GM19397 (cell line): ENCODE measurements at regions not wholly inside any gene's neighbourhood (a gene's known extent, or its start where the extent isn't known, plus 50 kb on each side); places are given as distances from the start of the nearest gene placed in this dataset.
A peak's percentile ranks its signal among the peaks of the same experiment; 100 is the strongest.

Experiments used
- ATAC-seq: cut with Tn5 transposase; IDR thresholded peaks from one replicate; pipeline ENCODE4 v1.9.1; 2021; ENCODE audit warnings: mild to moderate bottlenecking, moderate library complexity; ENCODE audit not compliant: unreplicated experiment

- ATAC-seq: peak; percentile 86
These were observed 51.2 kb upstream of the CDH5 start for GRCh38 chr16:66315210-66315825.

DNA sequence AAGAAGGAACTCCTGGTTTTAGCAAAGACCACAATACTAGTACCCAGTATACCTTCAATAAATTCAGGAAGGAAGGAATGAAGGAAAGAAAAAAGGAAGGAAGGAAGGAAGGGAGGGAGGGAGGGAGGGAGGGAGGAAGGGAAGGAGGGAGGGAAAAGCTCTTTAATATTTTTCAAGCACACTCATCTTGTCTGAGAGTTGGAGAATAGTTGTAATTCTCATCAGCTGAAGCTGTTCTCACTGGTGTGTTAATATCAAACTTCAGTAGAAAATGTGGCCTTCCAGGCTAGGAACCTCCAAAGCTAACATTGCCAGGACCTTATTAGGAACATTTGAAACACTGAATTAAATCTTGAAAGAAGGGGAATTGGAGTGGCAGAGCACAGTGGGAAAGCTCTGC is 55.2 kb upstream of the CDH5 start:
- no peak for ATAC-seq

GRCh38 chr16:66309215-66309807 is 57.2 kb upstream of the CDH5 start:
- no peak for ATAC-seq

- no peak for ATAC-seq
These were observed 58.4 kb upstream of the CDH5 start for GRCh38 chr16:66308096-66308495.

GRCh38 chr16:66306366-66307150 is 59.9 kb upstream of the CDH5 start:
- ATAC-seq: no peak

GRCh38 chr16:66304961-66305360 is 61.5 kb upstream of the CDH5 start:
- ATAC-seq: no peak

- no peak for ATAC-seq
These were observed 62.3 kb upstream of the CDH5 start for GRCh38 chr16:66304151-66304550.

DNA sequence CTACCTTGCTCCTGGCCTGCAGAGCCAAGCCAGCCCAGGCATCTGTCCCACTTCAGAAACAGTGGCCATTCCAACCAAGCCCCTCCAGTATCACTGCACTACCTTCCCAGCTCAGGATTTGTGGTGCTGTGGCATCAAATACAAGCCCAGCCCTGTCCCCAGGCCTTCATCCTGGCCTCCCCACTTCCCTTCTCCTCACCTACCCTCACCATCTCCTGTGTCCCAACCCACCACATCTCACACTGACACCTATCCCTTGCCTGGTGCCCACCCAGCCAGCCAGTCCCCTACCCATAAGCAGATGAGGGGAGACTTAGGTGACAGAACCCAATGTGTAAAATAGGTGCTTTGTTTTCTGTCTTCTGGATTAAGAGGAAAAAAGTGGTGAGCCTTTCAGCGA is 66.0 kb upstream of the CDH5 start:
- no peak for ATAC-seq

DNA sequence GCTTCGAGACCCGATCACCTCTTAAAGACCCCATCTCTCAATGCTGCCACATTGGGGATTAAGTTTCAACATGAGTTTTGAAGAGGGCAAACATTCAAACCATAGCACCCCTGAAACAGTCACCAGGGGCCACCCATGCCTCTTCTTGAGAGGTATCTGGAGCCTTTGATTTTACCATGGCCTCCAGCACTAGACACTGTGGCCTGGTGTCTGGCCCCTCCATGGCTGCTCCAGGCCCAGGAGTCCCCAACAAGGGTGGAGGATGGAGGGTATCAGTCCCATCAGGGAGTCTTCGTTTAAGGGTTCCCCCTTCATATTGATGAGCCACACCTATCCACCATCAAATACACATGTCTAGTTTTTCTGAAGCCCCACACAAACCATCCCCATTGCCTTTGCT is 66.5 kb upstream of the CDH5 start:
- no peak for ATAC-seq

GRCh38 chr16:66299349-66299748 is 67.1 kb upstream of the CDH5 start:
- ATAC-seq: no peak

- ATAC-seq: no peak
These were observed 67.8 kb upstream of the CDH5 start for GRCh38 chr16:66298571-66299120.

DNA sequence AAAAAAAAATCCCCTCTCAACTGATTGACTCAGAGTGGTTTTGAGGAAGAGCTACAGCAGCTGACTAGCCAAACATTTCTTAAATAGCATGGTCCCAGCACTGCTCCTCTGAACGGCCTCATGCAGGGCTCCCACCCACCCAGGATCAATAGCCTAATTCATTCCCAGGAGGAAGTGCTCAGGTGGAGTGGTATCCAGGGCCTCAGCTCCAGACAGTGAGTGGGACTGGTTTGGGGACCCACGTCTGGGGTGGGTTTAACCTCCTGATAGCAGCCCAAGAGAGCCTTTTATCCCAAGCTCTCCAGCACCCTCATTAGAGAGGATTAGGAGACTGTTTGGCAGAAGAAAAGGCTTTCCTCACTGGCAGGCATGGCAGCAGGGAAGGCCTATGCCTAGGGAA is 68.5 kb upstream of the CDH5 start:
- ATAC-seq: no peak

DNA sequence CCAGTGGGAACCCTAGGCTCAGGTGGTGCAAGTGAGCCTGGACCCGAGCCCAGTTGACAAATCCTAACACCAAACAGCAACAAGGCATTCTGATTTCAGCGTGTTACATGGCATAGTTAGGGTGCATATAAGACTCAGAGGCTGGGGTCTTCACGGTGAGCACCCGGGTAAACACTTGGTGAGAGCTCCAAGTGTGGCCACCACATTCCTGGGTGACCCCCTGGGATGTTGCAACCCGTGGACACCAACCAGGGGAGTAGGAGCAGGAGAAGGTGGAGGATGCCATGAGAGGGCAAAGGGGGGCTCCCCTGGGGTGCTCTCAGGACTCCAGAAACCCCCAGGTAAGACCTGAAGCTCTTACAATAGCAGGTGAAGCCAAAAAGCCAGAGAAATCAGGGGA is 69.9 kb upstream of the CDH5 start:
- no peak for ATAC-seq

GRCh38 chr16:66295761-66296546 is 70.5 kb upstream of the CDH5 start:
- ATAC-seq: no peak

DNA sequence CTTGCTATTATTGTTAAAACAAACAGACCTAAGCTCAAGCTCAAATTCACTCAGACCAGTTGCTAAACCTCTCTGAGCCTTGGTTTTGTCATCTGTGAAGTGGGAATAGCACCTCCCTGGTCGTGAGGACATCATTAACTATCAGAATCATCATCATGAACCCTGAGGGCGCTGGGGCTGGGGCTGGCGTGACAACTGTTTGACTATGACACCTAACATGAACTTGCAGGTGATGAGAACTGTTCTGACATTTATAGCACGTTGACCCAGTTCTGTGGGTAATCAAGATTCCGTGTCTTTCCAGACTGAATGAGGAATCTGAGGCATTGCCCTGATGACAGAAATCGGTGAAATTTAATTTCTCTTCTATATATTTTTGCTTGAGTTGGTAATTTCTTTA is 71.3 kb upstream of the CDH5 start:
- ATAC-seq: no peak

GRCh38 chr16:66294507-66294906 is 72.0 kb upstream of the CDH5 start:
- ATAC-seq: no peak

DNA sequence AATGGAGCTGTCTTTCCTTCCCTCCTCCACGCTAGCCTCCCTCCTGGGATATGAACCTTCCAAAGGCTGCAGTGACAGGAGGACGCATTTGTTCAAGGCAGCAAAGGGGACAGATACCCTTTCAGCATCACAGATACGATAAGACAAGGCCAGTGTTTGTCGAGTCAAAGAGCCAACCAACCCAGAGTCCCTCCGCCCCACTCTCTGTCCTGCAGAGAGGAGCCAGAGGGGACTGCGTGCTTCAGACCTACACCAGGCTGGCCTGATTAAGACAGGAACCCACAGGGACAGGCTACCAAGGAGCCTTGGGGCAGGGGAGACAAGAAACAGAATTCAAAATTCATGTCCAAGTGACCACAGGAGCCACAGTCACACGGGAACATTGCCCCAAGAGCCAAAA is 72.6 kb upstream of the CDH5 start:
- no peak for ATAC-seq

GRCh38 chr16:66293207-66293735 is 73.2 kb upstream of the CDH5 start:
- ATAC-seq: no peak

DNA sequence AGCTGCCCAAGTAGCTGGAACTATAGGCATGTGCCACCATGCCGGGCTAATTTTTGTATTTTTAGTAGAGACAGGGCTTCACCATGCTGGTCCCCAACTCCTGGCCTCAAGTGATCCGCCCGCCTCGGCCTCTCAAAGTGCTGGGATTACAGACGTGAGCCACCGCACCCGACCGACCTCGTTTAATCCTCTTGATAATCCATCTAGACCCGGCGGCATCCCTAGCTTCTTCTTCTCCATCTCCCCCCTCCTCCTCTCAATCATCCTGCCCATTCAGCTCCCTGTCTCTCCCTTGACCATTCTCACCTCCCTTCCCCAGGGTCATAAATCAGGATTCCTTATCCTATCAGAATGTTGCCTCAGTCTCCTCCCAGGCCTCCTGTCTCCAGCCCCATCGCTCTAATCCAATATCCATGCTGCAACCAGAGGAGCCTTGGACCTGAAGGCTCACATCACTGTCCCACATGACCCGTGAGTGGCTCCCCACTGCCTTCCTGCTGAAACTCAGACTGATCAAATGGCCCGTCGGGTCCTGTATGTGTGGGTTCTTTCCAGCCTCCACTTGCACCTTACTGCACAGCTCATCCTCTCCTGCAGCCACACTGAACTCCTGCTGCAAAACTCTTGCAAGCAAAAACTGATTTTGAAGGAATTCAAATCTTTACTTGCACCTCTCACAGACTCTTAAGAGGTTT is 74.1 kb upstream of the CDH5 start:
- ATAC-seq: no peak

DNA sequence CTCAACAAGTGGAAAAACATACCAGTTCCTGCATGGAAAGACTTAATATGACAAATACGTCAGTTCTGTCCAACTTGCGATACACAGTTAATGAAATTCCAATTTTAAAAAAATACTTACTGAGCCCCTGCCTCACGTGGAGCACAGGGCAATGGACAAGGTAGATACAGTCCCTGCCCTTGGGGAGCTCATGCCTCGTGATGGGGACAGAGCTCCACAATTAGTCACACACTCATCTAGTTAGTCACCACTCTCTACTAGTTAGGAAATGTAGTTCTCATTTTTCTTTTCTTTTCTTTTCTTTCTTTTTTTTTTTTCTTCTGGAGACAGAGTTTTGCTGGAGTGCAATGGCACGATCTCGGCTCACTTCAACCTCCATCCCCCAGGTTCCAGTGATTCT is 74.7 kb upstream of the CDH5 start:
- no peak for ATAC-seq
